Testis (tissue), 2 donors: ENCODE measurements at regions not wholly inside any gene's neighbourhood (a gene's known extent, or its start where the extent isn't known, plus 50 kb on each side); places are given as distances from the start of the nearest gene placed in this dataset.

Source experiments
- DNase-seq: peaks from one replicate; pipeline ENCODE4 v3.0.0-alpha.2; 2019
- H3K27ac ChIP-seq, 2 donors: fragments of 200-600 bp; sonication (generic); one replicate each; pipeline ENCODE4 v1.5.1; 2019
- H3K27me3 ChIP-seq: fragments of 200-600 bp; sonication (generic); one replicate; pipeline ENCODE4 v1.5.1; 2019
- H3K36me3 ChIP-seq: fragments of 200-600 bp; sonication (generic); one replicate; pipeline ENCODE4 v1.5.1; 2017; ENCODE audit warnings: low read depth; ENCODE audit errors: missing control alignments
- H3K4me1 ChIP-seq: fragments of 200-600 bp; sonication (generic); one replicate; pipeline ENCODE4 v1.5.1; 2019
- H3K4me3 ChIP-seq, 2 donors: fragments of 200-600 bp; sonication (generic); one replicate each; pipeline ENCODE4 v1.5.1; 2017 to 2019
- H3K9me3 ChIP-seq: fragments of 200-600 bp; sonication (generic); one replicate; pipeline ENCODE4 v1.5.1; 2017
- POLR2A ChIP-seq: fragments of 450-650 bp; IDR thresholded peaks from one replicate; pipeline ENCODE4 v1.6.1; 2017; ENCODE audit warnings: antibody characterized with exemption, mild to moderate bottlenecking, moderate library complexity
- WGBS, 2 donors: methylation state at CpG; one replicate each; pipeline ENCODE4 v1.1.5; 2018; 5-methylcytosine and 5-hydroxymethylcytosine counted together
- intact Hi-C: fragments of 100-400 bp; cut with DNase I; formaldehyde crosslinking; loops from one replicate; pipeline ENCODE4 v1.15.1; 2023; ENCODE audit warnings: low total_unique reads
- TF ChIP-seq, protein P1 (sequence below), 3 experiments: fragments of 450-650 bp in 2 of 3; fragments of 200-600 bp in 1 of 3; sonication (generic) in 1 of 3; IDR thresholded peaks; one replicate each; pipeline ENCODE4 v1.5.1; 2016 to 2019; ENCODE audit warnings: antibody characterized with exemption in 3 of 3, mild to moderate bottlenecking in 2 of 3, moderate library complexity in 1 of 3

DNA sequence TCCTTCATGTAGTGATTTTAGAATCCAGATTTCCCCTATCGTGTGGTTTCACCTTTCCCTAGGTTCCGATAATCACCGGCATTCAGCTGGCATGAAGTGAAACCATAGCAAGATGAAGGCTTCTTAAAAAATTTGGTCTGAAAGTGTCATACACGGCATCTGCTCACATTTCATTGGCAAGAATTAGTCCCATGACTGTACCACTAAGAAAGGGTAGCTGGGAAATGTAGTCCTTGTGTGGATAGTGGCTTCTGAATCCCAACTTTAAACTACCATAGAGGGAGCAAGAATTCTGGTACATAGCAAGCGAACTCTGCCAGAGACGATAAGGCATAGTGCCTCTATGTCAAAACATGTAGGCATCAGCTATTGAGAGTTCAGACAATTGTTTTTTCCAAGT lies 360.1 kb upstream of the TBX3 start:
- Histone ChIP-seq H3K4me3 (no peak overlapping the region), H3K27me3 (no peaks in the 10 kb centered on the region), H3K36me3 (no peaks in the 10 kb centered on the region), H3K27ac (no peak overlapping the region), H3K4me1 (no peaks in the 10 kb centered on the region), H3K9me3 (no peaks in the 10 kb centered on the region)
- no peak for DNase-seq
- intact Hi-C loops, result no loop called here
- TF ChIP-seq, protein P1, sequence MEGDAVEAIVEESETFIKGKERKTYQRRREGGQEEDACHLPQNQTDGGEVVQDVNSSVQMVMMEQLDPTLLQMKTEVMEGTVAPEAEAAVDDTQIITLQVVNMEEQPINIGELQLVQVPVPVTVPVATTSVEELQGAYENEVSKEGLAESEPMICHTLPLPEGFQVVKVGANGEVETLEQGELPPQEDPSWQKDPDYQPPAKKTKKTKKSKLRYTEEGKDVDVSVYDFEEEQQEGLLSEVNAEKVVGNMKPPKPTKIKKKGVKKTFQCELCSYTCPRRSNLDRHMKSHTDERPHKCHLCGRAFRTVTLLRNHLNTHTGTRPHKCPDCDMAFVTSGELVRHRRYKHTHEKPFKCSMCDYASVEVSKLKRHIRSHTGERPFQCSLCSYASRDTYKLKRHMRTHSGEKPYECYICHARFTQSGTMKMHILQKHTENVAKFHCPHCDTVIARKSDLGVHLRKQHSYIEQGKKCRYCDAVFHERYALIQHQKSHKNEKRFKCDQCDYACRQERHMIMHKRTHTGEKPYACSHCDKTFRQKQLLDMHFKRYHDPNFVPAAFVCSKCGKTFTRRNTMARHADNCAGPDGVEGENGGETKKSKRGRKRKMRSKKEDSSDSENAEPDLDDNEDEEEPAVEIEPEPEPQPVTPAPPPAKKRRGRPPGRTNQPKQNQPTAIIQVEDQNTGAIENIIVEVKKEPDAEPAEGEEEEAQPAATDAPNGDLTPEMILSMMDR (IDR thresholded peaks at IDR 0.05), result no peak
- TF ChIP-seq POLR2A, result no peak
- 85 to 90% methylated on average over 6 of the region's 6 CpGs for WGBS, 2 donors

DNA sequence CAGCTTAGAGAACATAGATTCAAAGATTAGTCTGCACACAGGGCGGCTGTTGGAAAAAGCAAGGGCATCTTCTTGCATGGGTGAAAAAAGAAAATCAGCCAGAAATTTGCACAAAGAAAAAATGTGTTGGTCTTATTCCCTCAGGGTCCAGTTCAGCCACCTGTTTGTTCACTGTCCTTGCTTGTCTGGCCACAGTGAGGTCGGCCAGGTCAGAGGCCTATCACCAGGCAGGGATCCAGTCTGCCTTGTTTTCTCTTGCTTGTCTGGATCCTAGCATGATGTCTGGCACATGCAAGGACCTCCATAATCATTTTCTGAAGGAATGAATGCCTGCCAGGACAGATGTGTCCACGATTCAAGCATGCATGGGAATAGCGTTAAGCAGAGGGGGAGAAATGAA lies 359.1 kb upstream of the TBX3 start:
- Histone ChIP-seq H3K27me3 (no peaks in the 10 kb centered on the region), H3K4me1 (no peaks in the 10 kb centered on the region), H3K27ac (no peak overlapping the region), H3K9me3 (no peaks in the 10 kb centered on the region), H3K36me3 (no peaks in the 10 kb centered on the region), H3K4me3 (no peak overlapping the region)
- intact Hi-C loops, result no loop called here
- TF ChIP-seq, protein P1 (IDR thresholded peaks at IDR 0.05), result no peak
- TF ChIP-seq POLR2A, result no peak
- WGBS, 2 donors, result 91% methylated on average over 4 of the region's 4 CpGs
- no peak for DNase-seq

DNA sequence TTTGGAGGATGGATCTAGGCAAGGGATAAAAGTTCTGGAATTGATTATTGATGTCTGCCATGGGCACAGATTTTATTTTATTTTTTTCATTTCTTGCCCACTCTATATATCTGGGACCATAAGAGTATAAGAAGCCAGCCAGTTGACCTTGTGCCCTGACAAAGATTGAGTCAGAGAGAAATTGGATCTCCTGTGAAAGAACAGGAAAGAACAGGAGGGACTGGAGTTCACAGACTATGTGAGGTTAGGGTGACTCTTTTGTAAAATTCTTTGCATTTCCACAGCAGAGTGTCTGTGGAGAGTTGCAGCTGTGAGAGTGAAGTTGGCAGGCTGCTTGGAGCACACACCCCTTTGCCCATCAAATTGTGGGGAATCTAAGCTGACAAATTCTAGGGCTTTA lies 358.4 kb upstream of the TBX3 start:
- DNase-seq, result no peak
- no peaks in the 10 kb centered on the region for H3K9me3 ChIP-seq
- no peaks in the 10 kb centered on the region for H3K27me3 ChIP-seq
- no peaks in the 10 kb centered on the region for H3K4me1 ChIP-seq
- no peaks in the 10 kb centered on the region for H3K36me3 ChIP-seq
- H3K27ac ChIP-seq, result no peak overlapping the region
- H3K4me3 ChIP-seq, result no peak overlapping the region
- TF ChIP-seq, protein P1 (IDR thresholded peaks at IDR 0.05), result no peak
- TF ChIP-seq POLR2A, result no peak
- intact Hi-C loops, result no loop called here

DNA sequence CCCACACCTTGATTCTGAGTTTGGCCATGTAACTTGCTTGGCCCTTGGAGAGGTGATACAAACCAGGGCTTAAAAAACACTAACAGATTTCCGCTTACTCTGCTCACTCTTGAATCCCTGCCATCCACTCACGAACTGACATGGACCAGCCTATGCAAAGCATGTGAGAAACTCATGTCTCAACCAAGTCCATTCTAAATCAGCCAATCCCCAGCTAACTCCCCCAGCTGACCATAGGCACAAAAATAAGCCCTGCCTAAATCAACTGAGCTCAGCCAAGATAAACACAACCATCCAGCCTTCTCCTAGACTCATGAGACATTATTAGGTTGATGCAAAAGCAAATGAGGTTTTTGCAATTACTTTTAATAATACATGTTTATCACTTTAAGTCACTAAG lies 353.9 kb upstream of the TBX3 start:
- Histone ChIP-seq H3K4me3 (no peak overlapping the region), H3K9me3 (no peaks in the 10 kb centered on the region), H3K27ac (no peak overlapping the region), H3K27me3 (no peaks in the 10 kb centered on the region), H3K4me1 (no peaks in the 10 kb centered on the region), H3K36me3 (no peaks in the 10 kb centered on the region)
- no peak for TF ChIP-seq POLR2A
- TF ChIP-seq, protein P1 (IDR thresholded peaks at IDR 0.05), result no peak
- 64 to 85% methylated on average over 2 of the region's 2 CpGs for WGBS, 2 donors
- intact Hi-C loops, result no loop called here
- DNase-seq, result no peak

DNA sequence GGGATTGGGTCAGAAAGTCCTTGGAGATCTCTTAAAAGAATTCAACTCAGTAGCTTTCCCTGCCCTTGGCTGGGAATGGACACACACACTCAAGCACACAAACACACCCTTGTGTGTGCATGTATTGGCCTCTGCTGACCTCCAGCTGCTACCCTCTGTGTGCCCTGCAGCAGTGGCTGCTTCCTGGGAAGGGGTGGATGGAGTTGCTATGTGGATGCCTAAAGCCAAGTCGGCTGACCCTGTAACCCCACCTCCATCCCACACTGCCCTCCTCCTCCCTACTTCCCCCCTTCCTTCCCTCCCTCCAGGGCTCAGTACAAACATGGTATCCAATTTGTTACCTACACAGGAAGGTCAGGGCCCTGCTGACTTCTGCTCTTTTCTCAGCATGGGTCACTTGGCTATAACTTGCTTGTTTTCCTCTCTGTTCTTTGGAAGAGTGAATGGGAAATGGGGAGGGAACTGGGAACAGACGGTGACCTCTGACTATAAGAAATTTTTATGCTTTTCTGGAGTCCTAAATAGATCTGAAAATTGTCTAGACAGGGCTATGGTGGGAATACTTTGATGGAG lies 351.6 kb upstream of the TBX3 start:
- no peak for DNase-seq
- intact Hi-C loops, result no loop called here
- Histone ChIP-seq H3K4me3 (no peak overlapping the region), H3K27ac (no peak overlapping the region), H3K4me1 (no peaks in the 10 kb centered on the region), H3K27me3 (no peaks in the 10 kb centered on the region), H3K36me3 (no peaks in the 10 kb centered on the region), H3K9me3 (no peaks in the 10 kb centered on the region)
- WGBS, 2 donors, result 38 to 70% methylated on average over 2 of the region's 2 CpGs
- no peak for TF ChIP-seq POLR2A
- TF ChIP-seq, protein P1 (IDR thresholded peaks at IDR 0.05), result no peak
